NCI-H1694 (cell line): ENCODE measurements at regions not wholly inside any gene's neighbourhood (a gene's known extent, or its start where the extent isn't known, plus 50 kb on each side); places are given as distances from the start of the nearest gene placed in this dataset.
"Not testable (repeated sequence)": the region's sequence is repeated elsewhere in the genome, so short reads cannot be mapped to it uniquely, and the experiment has no call there.

Experiments used
- DNase-seq: peaks from one replicate; lab custom pipeline; 2025; lab: John Stamatoyannopoulos, UW

GRCh38 chr18:46226461-46226860 is 122.3 kb downstream of the HAUS1 start:
- no peak for DNase-seq

GRCh38 chr18:46229641-46230040 is 125.5 kb downstream of the HAUS1 start:
- not testable (repeated sequence) for DNase-seq

- DNase-seq: no peak
Measured at GRCh38 chr18:46236156-46236555, 132.0 kb downstream of the HAUS1 start.

- no peak for DNase-seq
Measured at GRCh38 chr18:46237891-46238290, 133.7 kb downstream of the HAUS1 start.

GRCh38 chr18:46239549-46239948 is 135.4 kb downstream of the HAUS1 start:
- no peak for DNase-seq

GRCh38 chr18:46239998-46240397 is 135.8 kb downstream of the HAUS1 start:
- DNase-seq: no peak

- DNase-seq: not testable (repeated sequence)
Measured at GRCh38 chr18:46241393-46241792, 137.2 kb downstream of the HAUS1 start.

- DNase-seq: no peak
Measured at GRCh38 chr18:46242183-46242582, 138.0 kb downstream of the HAUS1 start.

- DNase-seq: no peak
Measured at GRCh38 chr18:46243095-46243494, 138.9 kb downstream of the HAUS1 start.

- DNase-seq: no peak
Measured at GRCh38 chr18:46243673-46244072, 139.5 kb downstream of the HAUS1 start.

- no peak for DNase-seq
Measured at GRCh38 chr18:46246101-46246500, 141.9 kb downstream of the HAUS1 start.

GRCh38 chr18:46247942-46248341 is 143.8 kb downstream of the HAUS1 start:
- DNase-seq: no peak

GRCh38 chr18:46250084-46250811 is 146.1 kb downstream of the HAUS1 start:
- DNase-seq: no peak

- no peak for DNase-seq
Measured at GRCh38 chr18:46250812-46251173, 146.6 kb downstream of the HAUS1 start.

- DNase-seq: no peak
Measured at GRCh38 chr18:46252759-46253158, 148.6 kb downstream of the HAUS1 start.

GRCh38 chr18:46253498-46253897 is 149.3 kb downstream of the HAUS1 start:
- no peak for DNase-seq

- DNase-seq: no peak
Measured at GRCh38 chr18:46256078-46256477, 151.9 kb downstream of the HAUS1 start.

GRCh38 chr18:46257366-46257765 is 153.2 kb downstream of the HAUS1 start:
- DNase-seq: no peak

- DNase-seq: no peak
Measured at GRCh38 chr18:46260016-46260878, 156.1 kb downstream of the HAUS1 start.

- DNase-seq: no peak
Measured at GRCh38 chr18:46260879-46261143, 156.6 kb downstream of the HAUS1 start.

- no peak for DNase-seq
Measured at GRCh38 chr18:46261799-46262198, 157.6 kb downstream of the HAUS1 start.

- DNase-seq: no peak
Measured at GRCh38 chr18:46262856-46263255, 158.7 kb downstream of the HAUS1 start.

GRCh38 chr18:46264255-46264654 is 160.1 kb downstream of the HAUS1 start:
- DNase-seq: no peak
